GM12891 (cell line): ENCODE measurements at regions not wholly inside any gene's neighbourhood (a gene's known extent, or its start where the extent isn't known, plus 50 kb on each side); places are given as distances from the start of the nearest gene placed in this dataset.
"Not testable (repeated sequence)": the region's sequence is repeated elsewhere in the genome, so short reads cannot be mapped to it uniquely, and the experiment has no call there.

Source experiments
- DNase-seq: peaks from one replicate; pipeline ENCODE4 v3.0.0; 2011; ENCODE audit warnings: low spot score; ENCODE audit not compliant: insufficient read length
- FAIRE-seq: peaks from 2 replicates; lab custom pipeline; 2011; peaks lifted over from hg19 to GRCh38; lab: Jason Lieb, UNC
- PAX5 ChIP-seq: IDR thresholded peaks from 2 replicates; pipeline ENCODE4 v1.6.1; 2011; ENCODE audit warnings: low read length, moderate library complexity, mild to moderate bottlenecking; ENCODE audit not compliant: insufficient read depth, severe bottlenecking
- POLR2A ChIP-seq: IDR thresholded peaks from 2 replicates; pipeline ENCODE4 v1.6.1; 2011; ENCODE audit warnings: low read depth, low read length, control low read depth
- POLR2AphosphoS5 ChIP-seq: IDR thresholded peaks from 2 replicates; pipeline ENCODE4 v1.6.1; 2011; ENCODE audit warnings: low read depth, low read length, control low read depth
- POU2F2 ChIP-seq: IDR thresholded peaks from 2 replicates; pipeline ENCODE4 v1.6.1; 2011; ENCODE audit warnings: low read depth, mild to moderate bottlenecking, control low read depth, low read length, moderate library complexity
- SPI1 ChIP-seq: IDR thresholded peaks from 2 replicates; pipeline ENCODE4 v1.6.1; 2011; ENCODE audit warnings: low read depth, low read length, control low read depth
- TAF1 ChIP-seq: IDR thresholded peaks from 2 replicates; pipeline ENCODE4 v1.6.1; 2011; ENCODE audit warnings: low read depth, low read length, control low read depth

- no peak for FAIRE-seq
- no peak for DNase-seq
- TF ChIP-seq TAF1 (no peak), PAX5 (no peak), POLR2A (no peak), POU2F2 (no peak)
Observed at GRCh38 chr4:18198653-18199052, 177.1 kb upstream of the LCORL start.

GRCh38 chr4:18197467-18197866 lies 175.9 kb upstream of the LCORL start:
- FAIRE-seq (no peak), DNase-seq (no peak)
- peak; percentile 58 for TF ChIP-seq SPI1
- TF ChIP-seq POLR2AphosphoS5 = no peak
- no peak for TF ChIP-seq TAF1
- TF ChIP-seq PAX5 = no peak
- no peak for TF ChIP-seq POLR2A

DNA sequence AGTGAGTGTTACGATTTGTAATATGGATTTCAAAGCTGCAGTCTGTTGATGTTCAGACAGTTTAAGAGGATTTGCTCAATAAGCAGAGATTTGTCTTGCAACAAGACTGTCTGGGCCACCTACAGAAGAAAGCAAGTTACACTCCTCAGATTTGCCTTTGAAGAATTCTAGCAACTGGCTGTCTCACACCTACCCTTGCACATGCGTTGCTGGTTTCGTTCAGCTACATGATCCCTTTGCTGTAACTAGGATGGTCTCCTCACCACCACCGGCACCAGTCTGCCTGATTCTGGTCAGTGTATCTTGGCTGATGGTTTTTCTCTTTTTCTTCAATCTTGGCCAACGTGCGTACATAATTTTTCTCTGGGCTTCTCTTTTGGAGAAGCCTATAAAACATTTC lies 172.7 kb upstream of the LCORL start:
- TF ChIP-seq TAF1 (no peak), POLR2A (no peak)
- FAIRE-seq (no peak), DNase-seq (no peak)

DNA sequence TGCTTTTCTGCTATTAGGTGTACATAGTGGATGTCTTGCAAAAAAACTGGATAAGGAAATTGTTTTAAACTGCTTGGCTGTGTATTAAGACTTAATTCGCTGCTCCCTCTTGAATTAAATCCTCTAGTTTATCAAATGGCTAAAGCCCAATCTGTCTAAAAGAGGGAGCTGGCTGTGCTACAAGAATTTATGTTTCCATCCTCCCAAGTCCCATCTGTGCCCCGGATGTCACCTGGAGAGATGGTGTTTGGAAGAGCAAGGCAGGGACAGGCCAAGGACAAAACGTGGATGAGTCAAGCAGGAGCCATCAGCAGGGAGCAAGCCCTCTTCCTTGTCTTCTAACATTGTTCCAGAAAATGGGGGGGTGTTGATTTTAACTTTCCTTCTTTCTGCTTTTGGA lies 171.3 kb upstream of the LCORL start:
- FAIRE-seq = no peak

DNA sequence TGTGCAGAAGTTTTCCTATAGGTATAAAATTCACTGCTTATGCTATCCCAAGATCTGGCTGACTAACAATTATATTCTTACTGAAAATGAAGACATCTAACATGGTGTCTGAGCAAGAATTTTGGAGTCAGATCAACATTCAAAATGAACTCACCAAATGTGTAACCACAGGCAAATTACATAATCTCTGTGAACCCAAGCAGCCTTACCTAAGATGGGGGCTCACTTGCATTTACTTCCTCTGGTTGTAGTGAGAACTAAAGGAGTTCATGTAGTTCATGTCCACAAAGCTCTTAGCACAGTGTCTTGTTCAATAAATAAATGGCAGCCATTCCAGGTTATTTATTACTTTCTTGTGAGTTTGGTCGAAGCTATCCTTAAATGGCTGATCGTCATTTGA lies 163.9 kb upstream of the LCORL start:
- TF ChIP-seq POU2F2 = no peak
- TF ChIP-seq SPI1 = no peak
- TF ChIP-seq TAF1 = no peak
- no peak for TF ChIP-seq PAX5
- DNase-seq = no peak
- no peak for FAIRE-seq

More for the DNA sequence above, 171.3 kb upstream of the LCORL start:
- TF ChIP-seq POLR2A = no peak
- TF ChIP-seq PAX5 = no peak
- no peak for TF ChIP-seq SPI1
- no peak for TF ChIP-seq POLR2AphosphoS5
- TF ChIP-seq TAF1 = no peak
- no peak for TF ChIP-seq POU2F2
- DNase-seq = no peak

- DNase-seq = no peak
- FAIRE-seq = no peak
- no peak for TF ChIP-seq TAF1
- TF ChIP-seq POLR2AphosphoS5 = no peak
- no peak for TF ChIP-seq POLR2A
- TF ChIP-seq PAX5 = no peak
- no peak for TF ChIP-seq POU2F2
- TF ChIP-seq SPI1 = no peak
Observed at GRCh38 chr4:18180892-18181291, 159.3 kb upstream of the LCORL start.

DNA sequence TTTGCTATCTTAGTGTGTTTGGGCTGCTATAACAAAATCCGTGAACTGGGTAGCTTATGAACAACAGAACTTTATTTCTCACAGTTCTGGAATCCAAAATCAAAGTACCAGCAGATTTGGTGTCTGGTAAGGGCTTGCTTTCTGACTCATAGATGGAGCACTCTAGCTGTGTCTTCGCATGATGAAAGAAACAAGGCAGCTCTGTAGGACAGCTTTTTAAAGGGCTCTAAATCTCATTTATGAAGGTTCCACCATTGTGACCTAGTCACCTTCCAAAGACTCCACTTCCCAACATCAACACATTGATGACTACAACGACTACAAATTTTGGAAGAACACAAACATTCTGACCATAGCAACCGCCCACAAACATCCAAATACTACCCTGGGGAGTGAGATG lies 158.6 kb upstream of the LCORL start:
- FAIRE-seq = no peak
- TF ChIP-seq TAF1 = no peak
- no peak for TF ChIP-seq SPI1
- TF ChIP-seq POLR2A = no peak
- TF ChIP-seq POLR2AphosphoS5 = no peak
- TF ChIP-seq PAX5 = no peak
- no peak for TF ChIP-seq POU2F2

DNA sequence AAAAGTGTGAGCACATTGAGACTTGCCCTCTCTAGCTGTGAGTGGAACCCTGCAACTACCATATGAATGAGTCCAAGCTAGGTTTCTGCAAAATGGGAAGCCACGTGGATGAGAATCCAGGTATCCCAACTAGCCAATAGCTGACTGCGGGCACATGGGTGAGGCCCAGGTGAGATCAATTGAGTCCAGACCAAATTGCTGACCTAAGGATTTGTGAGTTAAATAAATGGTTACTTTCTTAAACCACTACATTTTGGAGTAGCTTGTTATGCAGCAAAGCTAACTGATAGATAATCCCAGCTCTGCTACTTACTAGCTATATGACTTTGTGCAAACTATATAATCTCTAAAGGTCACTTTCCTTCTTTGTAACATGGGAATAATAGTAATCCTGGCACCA lies 150.3 kb upstream of the LCORL start:
- DNase-seq (no peak), FAIRE-seq (no peak)
- no peak for TF ChIP-seq SPI1

More for the DNA sequence above, 158.6 kb upstream of the LCORL start:
- DNase-seq = no peak

DNA sequence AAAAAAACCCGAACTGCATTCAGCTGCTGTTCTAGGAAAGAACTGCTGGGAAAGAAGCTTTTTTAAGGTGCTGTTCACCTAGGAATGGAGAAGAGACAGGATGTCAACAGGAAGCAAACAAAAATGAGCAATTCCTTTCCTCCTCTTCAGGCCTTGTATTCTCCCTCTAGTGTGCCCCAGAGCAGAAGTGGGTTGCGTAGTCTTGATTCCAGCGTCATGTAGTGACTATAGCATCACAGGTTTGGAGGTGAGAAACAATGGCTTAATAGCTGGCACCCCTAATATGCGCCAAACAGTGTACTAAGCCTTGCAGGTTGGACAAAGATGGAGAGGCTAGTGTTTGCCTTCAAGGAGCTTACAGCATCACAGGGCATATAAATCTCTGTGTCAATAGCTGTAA lies 146.3 kb upstream of the LCORL start:
- DNase-seq (no peak), FAIRE-seq (no peak)
- TF ChIP-seq POLR2AphosphoS5 = no peak
- no peak for TF ChIP-seq TAF1
- TF ChIP-seq PAX5 = no peak
- no peak for TF ChIP-seq SPI1

DNA sequence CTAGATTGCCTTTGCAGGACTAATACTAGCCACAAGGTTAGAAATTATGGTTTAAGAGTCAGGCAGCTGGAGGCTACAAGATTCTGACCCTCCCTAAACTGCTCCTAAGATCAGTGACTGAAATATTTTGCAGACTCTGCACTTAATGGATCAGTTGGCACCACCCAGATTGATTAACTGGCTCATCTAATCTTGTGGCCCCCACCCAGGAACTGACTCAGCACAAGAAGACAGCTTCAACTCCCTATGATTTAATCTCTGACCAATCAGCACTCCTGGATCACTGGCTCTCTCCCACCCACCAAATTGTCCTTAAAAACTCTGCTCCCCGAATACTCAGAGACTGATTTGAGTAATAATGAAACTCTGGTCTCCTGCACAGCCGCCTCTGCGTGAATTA lies 145.4 kb upstream of the LCORL start:
- TF ChIP-seq POLR2A (no peak), POU2F2 (no peak), PAX5 (no peak), POLR2AphosphoS5 (no peak), TAF1 (no peak), SPI1 (no peak)
- DNase-seq = no peak
- FAIRE-seq = no peak

DNA sequence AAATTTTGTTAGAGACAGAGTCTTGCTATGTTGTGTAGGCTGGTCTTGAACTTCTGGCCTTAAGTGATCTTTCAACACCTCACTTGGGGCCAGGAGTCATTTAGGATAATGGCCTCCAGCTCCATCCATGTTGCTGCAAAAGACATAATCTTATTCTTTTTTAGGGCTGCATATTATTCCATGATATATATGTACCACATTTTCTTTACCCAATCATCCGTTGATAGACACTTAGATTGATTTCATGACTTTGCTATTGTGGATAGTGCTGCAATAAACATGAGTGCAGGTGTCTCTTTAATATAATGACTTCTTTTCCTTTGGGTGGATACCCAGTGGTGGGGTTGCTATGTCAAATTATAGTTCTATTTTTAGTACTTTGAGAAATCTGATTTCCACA lies 140.9 kb upstream of the LCORL start:
- DNase-seq = no peak
- FAIRE-seq = no peak
- TF ChIP-seq SPI1 (no peak), PAX5 (no peak), TAF1 (no peak), POLR2A (no peak), POLR2AphosphoS5 (no peak), POU2F2 (no peak)

- not testable (repeated sequence) for FAIRE-seq, DNase-seq
Observed at GRCh38 chr4:18159117-18159912, 137.8 kb upstream of the LCORL start.
